Retinal pigment epithelial cell (primary cell): ENCODE measurements at regions not wholly inside any gene's neighbourhood (a gene's known extent, or its start where the extent isn't known, plus 50 kb on each side); places are given as distances from the start of the nearest gene placed in this dataset.
"Not testable (repeated sequence)": the region's sequence is repeated elsewhere in the genome, so short reads cannot be mapped to it uniquely, and the experiment has no call there.

ENCODE experiments used
- DNase-seq: peaks from one replicate; pipeline ENCODE4 v3.0.0-alpha.2; 2010; ENCODE audit warnings: low read depth
- H3K4me3 ChIP-seq: 2 replicates; pipeline ENCODE4 v1.5.1; 2011; ENCODE audit warnings: mild to moderate bottlenecking, low read length, control low read depth, moderate library complexity
- TF ChIP-seq, protein P1 (sequence below): conservative IDR thresholded peaks from 2 replicates; pipeline ENCODE4 v1.5.1; 2011; ENCODE audit warnings: low read depth, low read length, control low read depth, inconsistent platforms

DNA sequence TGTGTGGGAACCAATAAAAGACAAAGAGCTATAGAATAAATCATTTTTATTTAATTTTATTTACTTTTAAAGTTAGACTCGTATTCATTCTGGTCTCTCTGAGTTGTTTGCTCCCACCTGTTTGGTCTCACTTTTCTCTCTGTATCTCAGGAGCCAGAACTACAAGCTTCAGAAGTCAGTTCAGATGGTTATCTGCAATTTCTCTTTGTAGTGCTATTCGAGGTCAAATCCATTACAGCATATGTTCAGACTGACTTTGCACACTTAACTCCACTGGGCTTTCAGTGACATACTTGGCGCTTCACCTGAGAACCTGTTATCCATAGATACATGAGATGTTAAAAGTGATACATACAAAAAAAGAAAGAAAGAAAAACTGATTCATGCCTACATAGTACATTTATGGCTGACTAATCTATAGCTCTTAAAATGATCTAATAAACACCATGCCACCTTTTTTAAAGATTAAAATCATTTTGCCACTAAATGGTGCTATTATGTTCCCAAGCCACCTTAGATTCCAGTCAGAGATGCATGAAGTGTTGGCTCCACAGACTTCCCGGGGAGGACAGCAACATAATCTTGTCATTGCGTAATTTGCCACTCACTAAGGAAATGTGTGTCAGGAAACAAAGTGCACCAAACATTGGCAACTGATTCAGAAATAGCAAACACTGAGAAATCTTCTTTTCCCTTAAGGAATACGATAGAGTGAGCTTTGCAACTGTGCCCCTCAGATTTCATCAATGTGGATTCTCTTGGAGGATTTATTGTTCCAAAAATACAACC is 396.7 kb downstream of the HACE1 start:
- no peak for DNase-seq
- no peak overlapping the region for H3K4me3 ChIP-seq

DNA sequence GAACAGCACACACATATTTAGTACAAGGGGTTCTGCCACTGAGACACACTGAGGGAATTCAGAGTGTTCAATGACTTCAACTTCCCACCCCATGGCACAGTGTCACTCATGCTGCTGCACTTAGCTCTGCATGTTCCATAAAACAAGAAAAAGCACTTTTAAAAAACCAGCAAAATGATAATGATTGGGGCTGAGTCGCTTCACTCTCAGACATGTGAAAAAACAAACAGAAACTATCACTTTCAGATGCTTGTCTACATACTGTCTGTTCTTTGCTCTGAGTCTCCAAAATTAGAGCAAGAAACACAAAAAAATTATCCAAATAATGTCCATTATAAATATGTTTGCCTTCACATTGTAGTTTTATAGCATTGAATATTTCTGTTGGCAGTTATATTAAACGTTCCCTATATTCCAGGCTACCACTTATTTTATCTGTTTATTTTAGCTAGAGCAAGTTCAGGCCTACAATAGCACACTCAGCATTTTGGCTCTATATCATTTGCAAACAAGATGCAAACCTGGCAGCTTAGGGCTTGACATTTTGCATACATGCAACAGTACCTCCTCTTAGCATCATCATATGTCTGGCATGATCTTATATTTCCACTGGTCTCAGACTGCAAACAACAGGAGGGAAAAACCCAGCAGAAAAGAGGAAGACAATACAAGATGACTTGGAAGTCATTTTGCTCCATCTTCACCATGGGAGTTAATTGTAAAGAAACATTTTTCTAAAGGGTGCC is 398.8 kb downstream of the HACE1 start:
- TF ChIP-seq, protein P1, sequence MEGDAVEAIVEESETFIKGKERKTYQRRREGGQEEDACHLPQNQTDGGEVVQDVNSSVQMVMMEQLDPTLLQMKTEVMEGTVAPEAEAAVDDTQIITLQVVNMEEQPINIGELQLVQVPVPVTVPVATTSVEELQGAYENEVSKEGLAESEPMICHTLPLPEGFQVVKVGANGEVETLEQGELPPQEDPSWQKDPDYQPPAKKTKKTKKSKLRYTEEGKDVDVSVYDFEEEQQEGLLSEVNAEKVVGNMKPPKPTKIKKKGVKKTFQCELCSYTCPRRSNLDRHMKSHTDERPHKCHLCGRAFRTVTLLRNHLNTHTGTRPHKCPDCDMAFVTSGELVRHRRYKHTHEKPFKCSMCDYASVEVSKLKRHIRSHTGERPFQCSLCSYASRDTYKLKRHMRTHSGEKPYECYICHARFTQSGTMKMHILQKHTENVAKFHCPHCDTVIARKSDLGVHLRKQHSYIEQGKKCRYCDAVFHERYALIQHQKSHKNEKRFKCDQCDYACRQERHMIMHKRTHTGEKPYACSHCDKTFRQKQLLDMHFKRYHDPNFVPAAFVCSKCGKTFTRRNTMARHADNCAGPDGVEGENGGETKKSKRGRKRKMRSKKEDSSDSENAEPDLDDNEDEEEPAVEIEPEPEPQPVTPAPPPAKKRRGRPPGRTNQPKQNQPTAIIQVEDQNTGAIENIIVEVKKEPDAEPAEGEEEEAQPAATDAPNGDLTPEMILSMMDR: no peak
- DNase-seq: no peak
- no peak overlapping the region for H3K4me3 ChIP-seq

More for the DNA sequence above, 396.7 kb downstream of the HACE1 start:
- TF ChIP-seq, protein P1: no peak

DNA sequence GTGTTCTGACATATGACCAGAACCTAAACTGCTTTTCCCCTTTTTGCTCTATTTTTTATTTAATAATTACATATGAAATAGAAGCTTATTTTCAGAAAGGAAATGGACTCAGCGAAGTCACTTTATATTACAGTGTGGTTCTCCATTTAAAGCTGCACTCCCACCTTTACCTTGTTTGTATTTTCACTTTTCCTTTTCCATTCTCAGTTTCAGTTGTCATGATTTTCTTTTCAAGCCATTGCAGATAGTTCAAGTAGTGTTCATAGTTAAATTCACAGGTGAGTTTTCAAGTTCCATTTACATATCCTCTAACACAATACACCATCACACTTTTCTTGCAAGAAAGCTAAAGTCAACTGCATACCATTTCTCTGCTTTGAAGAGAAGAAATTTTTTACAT is 400.2 kb downstream of the HACE1 start:
- TF ChIP-seq, protein P1: no peak
- H3K4me3 ChIP-seq: no peak overlapping the region
- DNase-seq: no peak

DNA sequence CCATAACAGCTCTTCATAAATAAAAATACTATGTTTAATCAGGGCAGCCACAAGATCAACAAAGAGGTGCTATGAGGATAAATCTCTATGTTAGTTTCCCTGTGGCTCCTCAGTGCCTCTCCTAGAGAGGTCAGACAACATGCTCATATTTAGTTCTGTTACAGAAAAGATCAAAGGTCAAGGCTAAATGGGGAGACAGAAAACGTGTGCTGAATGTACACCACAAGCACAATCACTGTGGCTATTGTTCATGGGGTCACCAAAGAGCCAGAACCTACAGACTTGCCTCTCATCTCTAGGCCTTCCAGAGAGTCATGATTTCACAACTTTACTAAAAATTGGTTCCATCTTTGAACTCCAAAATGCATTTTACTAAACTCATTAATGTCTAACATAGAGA is 409.8 kb downstream of the HACE1 start:
- DNase-seq: no peak
- no peak overlapping the region for H3K4me3 ChIP-seq
- TF ChIP-seq, protein P1: no peak

DNA sequence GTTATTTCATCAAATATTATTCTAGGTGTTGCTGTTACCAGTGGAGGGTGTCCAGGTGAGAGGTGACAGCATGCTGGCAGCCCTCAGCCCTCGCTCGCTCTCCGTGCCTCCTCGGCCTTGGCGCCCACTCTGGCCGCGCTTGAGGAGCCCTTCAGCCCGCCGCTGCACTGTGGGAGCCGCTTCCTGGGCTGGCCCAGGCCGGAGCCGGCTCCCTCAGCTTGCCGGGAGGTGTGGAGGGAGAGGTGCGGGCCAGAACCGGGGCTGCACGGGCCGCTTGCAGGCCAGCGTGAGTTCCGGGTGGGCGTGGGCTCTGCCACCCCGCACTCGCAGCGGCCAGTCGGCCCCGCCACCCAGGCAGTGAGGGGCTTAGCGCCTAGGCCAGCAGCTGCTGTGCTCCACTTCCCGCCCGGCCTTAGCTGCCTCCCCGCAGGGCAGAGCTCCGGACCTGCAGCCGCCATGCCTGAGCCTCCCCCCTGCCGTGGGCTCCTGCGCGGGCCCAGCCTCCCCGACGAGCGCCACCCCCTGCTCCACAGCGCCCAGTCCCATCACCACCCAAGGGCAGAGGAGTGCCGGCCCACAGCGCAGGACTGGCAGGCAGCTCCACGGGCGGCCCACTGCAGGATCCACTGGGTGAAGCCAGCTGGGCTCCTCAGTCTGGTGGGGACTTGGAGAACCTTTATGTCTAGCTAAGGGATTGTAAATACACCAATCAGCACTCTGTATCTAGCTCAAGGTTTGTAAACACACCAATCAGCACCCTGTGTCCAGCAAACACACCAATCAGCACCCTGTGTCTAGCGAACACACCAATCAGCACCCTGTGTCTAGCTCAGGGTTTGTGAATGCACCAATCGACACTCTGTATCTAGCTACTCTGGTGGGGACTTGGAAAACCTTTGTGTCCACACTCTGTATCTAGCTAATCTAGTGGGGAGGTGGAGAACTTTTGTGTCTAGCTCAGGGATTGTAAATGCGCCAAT is 413.3 kb downstream of the HACE1 start:
- not testable (repeated sequence) for DNase-seq, H3K4me3 ChIP-seq

DNA sequence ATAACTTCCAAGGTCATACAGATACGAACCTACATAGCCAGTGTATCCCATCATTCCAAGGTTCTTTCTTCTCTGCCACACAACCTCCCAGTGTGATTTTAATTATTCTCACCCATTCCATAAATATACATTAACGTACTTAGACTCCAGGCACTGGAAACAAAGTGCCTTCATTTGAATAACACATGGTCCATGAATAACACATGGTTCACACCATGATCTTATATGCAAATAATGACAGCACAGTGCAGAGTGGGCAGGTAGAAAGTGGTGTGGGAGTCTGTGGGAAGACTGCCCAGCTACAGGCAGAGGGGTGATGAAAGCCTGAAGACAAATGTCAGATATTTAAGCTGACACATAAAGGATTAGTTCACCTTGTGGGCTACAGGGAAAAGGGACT is 425.2 kb downstream of the HACE1 start:
- no peak for DNase-seq
- no peak overlapping the region for H3K4me3 ChIP-seq
- TF ChIP-seq, protein P1: no peak

DNA sequence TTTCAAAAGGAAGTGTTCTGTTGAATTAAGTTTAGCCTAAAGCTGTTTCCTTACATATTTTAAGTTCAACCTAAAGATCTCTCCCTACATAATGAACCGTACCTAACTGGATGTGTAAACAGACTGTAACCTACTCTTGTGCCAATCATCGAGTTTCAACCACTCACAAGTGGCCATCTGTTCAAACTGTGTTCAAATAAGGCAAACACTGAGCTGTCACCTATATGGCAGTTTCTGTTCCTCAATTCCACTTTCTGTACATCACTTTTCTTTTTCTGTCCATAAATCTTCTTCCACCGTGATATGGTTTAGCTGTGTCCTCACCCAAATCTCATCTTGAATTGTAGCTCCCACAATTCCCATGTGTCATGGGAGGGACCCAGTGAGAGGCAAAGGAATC is 428.6 kb downstream of the HACE1 start:
- TF ChIP-seq, protein P1: no peak

More for the DNA sequence above, 428.6 kb downstream of the HACE1 start:
- no peak overlapping the region for H3K4me3 ChIP-seq
- no peak for DNase-seq
